Pulmonary artery endothelial cell (primary cell): ENCODE measurements at regions not wholly inside any gene's neighbourhood (a gene's known extent, or its start where the extent isn't known, plus 50 kb on each side); places are given as distances from the start of the nearest gene placed in this dataset.
A peak's percentile ranks its signal among the peaks of the same experiment; 100 is the strongest.

Experiments
- DNase-seq: peaks from one replicate; pipeline ENCODE4 v3.0.0-alpha.2; 2011; ENCODE audit warnings: low read depth, low spot score

DNA sequence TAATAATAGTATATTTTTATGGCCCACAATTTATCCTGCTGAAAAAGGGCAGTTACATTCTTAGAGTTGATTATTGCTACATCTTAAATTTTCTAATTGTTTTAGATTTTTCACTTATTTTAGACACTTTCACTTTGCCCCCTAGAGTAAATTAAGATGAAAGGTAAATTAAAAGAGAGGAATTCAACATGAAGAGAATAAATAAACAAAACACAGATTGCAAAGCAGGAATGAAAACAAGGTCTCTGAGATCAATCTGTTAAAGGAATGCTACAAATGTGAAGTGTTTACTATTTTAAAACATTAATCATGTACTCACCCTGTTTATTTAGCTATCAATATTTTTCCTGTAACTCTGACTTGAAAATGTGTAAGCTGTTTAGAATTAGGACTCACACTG is 113.5 kb upstream of the ETAA1 start:
- no peak for DNase-seq

DNA sequence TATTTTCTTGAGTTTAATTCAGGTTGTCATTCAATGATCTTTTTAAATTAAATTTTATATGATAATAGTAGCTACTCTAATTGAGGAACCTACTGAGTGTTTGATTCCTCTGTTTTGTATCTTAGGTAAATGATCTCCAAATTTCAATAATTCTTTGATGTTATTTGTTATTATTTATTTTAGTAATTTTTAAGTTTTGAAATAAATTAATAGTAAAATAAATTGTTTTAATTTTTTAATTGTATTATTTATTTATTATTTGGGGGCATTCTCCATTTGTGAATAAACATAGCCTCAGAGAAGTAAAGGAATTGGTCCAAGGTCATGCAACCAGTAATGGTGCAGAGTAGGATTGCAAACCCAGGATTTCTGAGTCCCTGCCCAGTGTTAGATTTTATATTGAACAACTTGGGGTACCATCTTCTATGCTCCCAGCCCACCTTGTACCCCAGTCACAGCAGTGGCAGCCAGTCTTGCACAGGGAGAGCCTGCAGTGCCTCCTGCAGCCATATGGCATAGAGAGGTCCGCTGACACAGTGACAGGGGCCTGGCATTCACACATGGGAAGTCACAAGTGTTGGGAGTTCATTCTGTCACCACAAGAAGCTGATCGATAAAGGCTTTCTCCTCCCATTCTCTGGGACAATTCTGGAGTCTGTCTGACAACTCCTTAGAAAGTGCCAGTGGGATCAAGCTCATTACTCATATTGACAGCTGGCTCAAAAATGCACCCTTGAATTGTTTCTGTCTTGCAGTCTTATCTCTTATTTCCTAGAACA is 110.0 kb upstream of the ETAA1 start:
- DNase-seq, result no peak

DNA sequence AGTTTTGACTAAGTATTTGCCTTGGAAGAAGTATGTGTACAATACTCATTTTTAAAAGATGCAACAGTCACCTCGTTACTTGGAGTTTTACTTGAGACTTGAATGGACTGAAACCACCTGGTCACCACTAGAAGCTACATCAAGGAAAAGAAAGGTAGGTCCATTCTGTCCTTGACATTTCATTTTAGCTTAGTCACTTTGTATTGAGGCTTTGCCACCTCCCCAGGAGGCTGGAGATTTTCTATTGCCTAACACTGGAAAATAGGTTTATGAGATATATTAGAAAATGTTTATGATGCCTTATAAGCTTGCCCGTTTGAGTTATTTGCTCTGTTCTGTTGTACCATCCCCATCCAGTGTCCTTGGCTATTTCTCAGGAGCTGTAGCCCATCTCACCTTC is 107.9 kb upstream of the ETAA1 start:
- DNase-seq, result no peak

DNA sequence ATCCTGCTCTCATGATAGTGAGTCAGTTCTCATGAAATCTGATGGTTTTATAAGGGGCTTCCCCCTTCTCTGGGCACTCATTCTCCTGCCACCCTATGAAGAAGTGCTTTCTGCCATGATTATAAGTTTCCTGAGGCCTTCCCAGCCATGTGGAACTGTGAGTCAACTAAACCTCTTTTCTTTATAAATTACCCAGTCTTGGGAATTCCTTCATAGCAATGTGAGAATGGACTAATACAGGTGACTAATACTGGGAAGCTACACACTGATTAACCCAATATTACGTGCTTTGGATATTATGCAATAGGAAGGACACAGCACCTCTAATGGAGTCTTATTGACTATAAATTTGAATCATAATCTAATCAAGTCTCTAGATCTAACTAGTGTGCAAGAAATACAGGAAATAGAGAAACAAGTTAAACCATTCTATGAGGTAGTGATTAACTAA is 107.2 kb upstream of the ETAA1 start:
- no peak for DNase-seq

DNA sequence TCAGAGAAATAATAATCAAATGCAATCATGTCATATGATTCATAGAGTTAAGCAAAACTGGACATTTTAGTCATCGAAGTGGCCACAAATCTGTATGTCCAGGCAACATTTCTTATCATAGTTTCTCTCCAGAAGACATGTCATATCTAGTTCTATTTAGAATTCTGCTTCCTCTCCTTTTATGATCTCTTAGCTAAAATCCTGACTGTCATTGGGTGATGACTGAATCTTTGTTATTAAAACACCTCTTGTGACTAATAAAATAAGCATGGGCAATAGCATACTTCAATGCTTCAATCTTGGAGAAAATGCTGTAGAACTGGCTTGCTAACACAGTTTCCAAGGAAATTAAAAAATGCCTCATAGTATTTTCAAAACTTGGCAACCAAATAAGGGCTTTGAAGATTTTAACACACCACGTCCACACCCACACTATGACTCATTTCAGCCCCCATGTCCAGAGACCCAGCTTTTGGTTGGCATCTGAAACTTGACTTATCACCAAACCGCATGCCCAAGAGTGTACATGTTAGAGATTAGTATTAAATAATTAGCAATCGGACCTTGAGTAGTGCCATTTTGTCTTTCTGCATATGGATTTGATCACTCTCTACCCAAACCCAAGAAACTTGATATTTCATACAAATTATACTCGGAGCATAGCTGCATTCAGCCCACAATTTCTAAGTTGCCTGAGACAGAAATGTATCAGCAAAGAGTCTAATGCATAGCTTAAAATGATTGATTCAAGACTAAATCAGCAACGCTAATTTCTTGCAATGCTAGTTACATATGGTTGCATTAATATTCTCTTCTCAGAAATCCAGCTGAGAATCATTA is 106.5 kb upstream of the ETAA1 start:
- no peak for DNase-seq

DNA sequence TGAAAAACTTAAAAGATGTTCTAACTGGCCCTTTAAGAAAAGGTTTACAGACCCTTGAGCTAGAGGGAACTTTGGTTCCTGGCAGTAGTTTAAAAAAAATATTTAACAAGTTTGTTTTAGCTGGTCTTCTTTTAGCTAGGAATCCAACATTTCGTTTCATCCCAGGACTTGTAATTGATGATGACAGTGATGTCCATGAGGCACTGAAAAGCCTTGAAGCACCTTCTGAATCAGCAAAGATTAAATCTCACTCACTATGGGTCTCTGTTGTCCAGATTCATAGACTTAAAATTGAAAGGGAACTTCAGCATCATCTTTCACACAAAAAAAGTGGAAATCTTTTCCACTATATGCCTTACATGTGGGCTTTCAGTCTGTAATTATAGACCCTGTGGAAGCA is 102.9 kb upstream of the ETAA1 start:
- no peak for DNase-seq

DNA sequence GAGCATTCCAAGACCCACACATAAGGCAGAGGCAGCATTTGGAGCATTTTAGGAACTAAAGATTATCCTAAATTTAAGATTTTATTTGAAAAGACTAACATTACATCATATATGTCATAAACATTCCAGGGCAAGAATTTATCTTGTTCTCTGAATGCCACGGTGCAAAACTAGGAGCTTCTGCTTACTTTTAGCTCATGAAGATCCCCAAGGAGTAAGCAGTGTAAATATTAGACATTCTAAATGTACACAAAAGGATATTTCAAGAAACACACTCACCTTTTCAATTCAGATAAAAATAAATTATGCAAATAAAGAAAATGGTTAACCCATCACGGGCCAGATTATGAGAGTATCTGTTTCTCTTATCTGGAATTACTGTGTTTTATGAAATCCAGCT is 101.7 kb upstream of the ETAA1 start:
- DNase-seq, result no peak

DNA sequence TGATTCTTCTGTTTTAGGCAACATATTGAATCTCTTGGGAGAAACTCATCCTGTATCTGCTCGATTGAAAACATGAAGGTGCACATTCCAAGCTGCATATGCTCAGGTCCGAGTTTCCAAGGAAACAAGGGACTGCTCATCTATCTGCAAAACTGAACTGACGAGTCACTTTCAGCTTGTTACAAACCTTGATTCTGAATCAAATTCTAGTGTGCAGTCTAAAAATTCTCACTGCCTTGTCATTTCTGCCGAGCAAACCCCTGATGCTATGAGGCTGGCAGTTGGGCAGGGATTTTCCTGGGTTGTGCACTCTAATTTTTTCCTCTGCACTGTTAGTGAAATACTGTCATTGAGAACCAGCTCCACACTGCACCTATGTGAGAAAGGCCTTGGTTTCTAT is 101.3 kb upstream of the ETAA1 start:
- DNase-seq, result no peak

DNA sequence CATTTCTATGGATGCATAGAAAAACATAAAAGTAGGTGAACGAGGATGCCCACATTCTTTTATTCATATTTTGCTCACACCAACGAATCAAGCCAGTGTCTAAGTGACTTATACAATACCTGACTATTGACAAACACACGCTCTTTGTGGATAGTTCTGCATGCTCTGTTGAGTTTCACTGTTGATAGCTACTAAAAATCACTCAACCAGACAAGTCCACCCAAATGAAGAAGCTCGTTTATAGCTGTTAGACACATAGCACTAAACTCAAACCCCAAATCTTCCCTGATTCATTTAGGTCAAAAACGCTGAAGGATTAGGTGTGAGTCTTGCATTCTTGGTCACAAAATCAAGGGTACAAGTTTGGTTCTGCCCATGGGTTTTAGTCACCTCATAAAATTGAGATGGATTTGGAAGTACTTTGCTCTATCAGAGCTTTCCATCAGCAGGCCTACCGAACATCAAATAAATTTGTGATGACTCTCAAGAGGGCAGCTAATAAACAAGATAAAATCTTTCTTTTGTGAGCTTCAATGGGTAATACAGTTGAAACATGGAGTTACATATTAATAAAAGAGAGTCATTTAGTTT is 92.7 kb upstream of the ETAA1 start:
- no peak for DNase-seq

DNA sequence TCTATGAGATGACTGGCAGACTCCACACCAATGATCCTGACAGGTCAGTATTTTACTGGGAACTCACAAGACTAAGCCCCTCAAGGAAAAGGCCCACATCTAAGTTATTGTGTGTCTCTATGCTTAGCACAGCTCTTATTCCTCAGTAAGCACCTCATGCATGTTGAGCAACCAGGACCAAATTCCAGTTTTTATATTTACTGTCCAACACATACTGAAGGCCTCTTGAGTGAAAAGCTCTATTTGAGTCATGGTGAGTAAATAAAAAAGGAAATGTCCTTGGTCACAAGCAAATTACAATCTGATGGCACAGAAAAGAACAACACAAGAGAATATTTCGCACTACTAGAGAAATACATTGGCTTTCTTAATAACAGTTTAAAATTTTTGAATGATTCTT is 87.9 kb upstream of the ETAA1 start:
- no peak for DNase-seq

DNA sequence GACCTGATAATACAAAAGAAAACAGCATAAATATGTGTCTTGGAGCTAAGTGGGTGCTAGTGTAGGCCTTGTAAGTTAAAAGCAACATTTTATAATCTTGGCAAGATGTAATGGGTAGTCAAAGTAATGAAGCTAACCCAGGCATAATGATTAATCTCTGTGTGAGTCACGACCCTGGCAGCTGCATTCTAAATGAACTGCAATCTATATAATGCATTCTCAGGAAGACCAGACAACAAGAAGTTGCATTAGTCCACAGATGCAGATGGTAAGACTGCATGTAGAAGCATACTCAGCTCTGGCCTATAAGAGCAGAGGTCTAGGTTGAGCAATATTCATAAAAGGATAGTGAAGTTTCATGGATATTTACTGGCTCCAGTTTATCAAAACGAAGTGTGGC is 85.6 kb upstream of the ETAA1 start:
- DNase-seq, result peak; percentile 10

DNA sequence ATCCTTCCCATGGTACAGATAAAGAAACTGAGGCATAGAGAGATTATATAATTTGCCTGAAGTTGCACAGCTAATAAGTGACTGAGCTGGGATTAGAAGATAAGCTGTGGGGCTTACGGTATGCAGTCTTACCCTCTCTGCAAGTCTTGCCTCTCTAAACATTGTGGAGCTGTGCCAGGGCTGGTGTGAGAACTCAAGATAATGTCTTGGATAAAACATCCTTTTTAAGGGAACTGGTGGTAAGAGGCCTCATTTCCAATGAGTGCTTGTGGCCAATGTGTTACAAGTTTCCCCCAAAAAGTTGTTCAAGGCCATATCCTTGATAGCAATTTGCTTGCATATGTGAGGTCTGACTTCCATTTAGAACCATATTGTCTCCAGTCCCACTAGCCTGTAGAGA is 84.3 kb upstream of the ETAA1 start:
- no peak for DNase-seq

DNA sequence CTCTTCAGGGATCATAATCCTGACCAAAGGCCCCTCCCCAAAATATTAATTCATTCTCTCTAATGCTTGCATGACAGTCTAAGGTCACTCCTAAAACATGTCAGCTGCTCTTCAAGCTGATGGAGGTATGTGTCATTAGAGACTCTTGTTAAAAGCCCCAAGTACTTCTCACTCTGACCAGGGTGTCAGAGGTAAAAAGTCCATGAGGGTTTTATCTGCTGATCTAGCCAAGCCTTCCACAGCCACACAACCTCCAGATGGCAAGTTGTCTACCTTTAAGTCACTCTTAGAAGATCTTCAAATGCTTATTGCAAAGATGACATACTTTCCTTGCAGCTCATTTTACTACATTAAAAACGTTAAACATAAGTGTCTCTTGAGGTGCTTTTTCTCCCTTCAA is 83.6 kb upstream of the ETAA1 start:
- no peak for DNase-seq

DNA sequence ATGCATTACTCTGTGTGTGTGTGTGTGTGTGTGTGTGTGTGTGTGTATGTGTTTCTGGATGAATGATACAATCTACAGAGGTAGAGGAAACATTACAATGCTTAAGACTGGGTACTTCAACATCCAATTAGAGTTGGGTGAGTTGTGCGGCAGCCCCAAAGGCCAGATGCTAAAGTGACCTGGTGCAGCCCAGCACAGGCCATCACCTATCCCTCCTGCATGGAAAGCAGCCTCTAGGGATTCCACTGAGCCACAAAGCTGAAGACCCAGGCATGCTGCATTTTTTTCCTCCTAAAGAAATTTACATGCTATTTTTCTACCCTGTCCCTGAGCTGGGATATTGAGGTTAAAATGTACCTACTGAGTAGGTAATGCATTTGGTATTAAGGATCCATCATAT is 79.1 kb upstream of the ETAA1 start:
- DNase-seq, result no peak

DNA sequence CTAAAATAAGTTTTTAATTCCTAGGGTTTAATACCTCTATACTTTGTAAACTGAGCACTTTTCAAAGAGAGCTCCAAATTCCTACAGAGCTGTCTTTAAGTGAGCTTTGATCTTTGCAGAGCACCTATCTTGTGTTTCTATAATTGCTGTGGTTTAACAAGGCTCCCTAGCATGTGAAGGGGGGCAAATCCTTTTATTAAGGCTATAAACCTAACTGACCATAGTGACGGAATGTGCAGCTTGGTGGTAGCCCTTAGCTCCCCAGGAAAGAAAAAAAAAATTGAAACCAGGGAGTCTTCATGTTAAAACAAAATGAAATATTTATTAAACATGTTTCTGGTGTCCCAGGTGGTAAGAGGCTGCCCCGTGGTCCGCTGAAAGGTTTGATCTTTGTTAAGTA is 78.6 kb upstream of the ETAA1 start:
- no peak for DNase-seq

DNA sequence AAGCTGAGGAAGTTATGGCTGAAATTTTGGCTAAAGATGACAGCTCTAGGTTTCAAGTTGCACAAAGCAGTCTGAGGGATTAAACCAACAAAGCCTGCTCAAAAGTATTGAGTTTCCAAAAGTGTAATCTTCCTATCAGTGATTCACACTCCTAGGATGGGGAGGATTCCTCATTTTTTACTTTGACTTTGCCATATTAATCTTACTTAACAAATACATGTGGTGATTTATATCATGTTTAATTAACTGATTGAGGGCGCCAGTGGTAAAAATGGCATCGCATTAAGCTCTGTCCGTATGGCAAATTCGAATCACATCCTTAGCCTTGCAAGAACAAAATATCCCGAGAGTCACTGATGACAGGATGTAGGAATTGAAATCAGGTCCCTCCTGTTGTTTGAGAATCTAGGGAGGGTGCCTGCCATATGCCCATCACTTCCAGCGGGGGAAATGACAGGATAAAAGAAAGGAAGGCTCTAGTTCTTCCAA is 78.1 kb upstream of the ETAA1 start:
- no peak for DNase-seq

DNA sequence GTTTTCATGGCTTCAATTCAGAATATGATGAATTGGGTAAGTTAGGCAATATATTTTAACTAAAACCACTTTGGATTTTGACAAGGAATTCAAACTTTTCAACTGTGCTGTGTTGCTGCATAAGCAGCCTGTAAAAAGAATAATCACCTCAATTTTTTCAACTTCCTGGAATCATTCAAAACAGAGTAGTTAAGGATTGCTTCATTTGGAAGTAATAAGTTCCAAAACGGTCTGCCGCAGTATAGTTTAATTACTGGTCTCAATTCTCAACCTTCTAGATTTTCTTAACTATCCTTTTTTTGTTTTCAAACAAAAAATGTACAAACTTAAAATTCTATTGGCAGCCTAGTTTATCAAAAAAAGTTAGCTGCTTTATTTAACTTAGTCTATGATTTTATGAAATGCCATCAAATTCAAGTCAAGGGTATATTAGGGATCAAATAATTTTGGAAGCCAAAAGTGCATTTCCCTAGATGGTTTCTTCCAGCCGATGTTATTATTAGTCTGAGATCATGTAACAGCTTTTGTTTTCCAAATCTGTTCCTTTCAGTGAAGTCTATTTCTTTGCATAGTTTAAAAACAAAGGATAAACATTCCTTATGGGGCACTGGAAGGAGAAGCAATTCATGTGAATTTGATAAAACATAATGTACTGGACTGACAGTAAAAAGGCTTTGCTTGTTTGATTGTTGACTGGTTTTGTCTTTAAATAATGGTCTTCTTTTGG is 76.1 kb upstream of the ETAA1 start:
- DNase-seq, result no peak

DNA sequence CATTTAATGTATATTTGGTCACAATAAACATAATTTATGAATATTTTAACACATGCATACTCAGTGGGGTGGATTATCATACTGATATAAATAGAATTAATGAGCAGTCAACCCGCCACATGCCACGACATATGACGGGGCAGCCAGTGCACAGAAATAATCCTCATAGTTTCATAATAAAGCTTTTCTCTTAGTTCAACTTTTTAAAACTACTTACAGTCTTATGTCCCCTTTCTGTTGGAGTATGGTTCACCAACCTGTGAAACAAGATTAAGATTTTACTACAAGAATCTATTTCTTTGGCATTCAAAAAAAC is 75.6 kb upstream of the ETAA1 start:
- no peak for DNase-seq

DNA sequence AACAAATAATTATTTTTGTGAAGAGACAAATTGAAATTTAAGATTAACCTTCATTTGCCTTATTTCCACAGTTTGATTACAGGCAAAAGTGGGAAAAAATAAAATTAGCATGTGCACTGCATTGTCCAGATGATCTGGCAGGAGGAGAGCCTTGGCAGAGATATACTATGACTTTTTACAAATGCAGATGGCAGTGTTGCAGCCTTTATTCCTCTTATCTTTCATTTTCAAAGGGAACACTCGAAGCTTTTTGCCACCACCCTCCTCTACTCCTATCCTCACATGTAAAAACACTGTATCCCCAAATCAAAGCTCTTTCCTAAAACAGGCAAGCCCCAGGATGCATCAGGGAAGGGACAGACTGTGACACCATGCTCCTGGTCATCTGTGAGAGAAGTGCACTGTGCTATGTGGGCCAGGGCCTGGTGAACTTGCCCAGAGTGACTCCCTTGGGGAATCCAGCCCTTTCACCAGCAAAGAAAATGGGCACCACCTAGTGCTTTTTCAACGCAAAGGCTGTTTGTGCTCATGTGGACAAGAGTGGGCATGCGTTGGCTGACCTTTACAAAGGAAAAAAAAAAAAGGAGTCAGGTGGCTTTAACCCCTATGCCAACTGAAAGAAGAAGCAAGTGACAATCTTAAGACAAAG is 74.7 kb upstream of the ETAA1 start:
- no peak for DNase-seq

DNA sequence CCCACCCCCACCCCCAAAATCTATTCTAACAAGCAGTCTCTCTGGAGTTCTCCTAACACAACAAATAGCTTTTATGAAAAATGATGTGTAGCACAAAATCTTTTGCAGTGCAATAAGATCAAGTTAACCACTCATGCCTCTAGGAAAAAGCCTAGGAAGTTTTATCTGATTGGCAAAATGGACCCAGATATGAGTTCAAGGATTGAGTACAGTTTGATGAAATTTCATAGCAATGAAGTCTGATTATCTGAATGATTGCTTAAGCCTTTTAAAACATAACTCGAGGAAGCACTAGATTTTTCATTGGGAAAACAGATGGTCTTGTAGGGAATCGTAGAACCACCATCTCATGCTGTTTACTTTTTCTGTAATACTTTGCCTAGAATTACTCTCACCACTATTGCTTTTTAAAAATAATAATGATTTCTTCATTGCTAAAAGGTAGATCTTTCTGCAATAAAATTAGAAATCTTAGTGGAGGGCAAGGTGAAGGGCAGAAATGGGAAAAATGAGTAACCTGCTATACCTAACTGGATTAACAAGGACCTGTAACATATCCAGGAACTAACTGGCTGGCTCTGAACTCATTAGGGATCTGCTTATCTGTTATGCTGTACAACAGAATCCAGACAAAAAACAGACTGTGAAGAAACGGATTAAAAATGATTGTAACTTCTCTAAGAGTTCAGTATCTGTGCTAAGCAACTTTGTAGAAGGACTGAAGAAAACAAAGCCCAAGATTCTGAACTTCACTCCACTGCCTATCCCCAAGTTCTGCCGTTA is 73.7 kb upstream of the ETAA1 start:
- DNase-seq, result no peak

DNA sequence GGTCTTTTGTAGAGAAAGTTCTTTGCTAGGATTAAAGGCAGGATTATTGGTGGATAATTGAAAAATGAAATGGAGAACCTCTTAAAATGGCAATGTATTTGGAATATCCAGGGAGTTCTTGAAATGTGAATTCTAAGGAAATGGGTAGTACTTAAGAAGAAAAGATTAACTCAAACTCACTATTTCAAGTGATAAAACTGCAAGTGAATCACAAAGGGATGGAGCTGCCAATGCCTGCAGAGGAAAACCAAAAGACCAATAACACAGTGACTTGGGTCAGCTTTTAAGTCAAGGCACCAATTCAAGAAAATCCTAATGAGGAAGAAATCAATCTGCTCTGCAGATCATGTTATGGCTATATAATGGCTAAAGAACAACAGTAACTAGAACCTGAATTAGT is 67.6 kb upstream of the ETAA1 start:
- no peak for DNase-seq
